GM12878 (cell line): ENCODE measurements at regions not wholly inside any gene's neighbourhood (a gene's known extent, or its start where the extent isn't known, plus 50 kb on each side); places are given as distances from the start of the nearest gene placed in this dataset.

ENCODE experiments used
- ATAC-seq: fragments of 200-7000 bp; cut with Tn5 transposase; 3 replicates; pipeline ENCODE4 v1.9.1; 2020; ENCODE audit warnings: mild to moderate bottlenecking, moderate library complexity
- BruUV-seq: library from RNA; stranded (reverse); fragments of 400-500 nt; replicated peaks from 2 replicates; lab custom pipeline; 2021; lab: Mats Ljungman, UMichigan
- CTCF ChIA-PET: fragments of 300-600 bp; sonication (Branson Sonifier 250); formaldehyde crosslinking; extraction: SDS; loops from one replicate; lab custom pipeline; 2021; ENCODE audit warnings: inconsistent platforms; lab: Yijun Ruan, JAX
- POLR2A ChIA-PET: fragments of 350-600 bp; formaldehyde crosslinking; extraction: SDS; loops from one replicate; lab custom pipeline; 2021; ENCODE audit warnings: inconsistent platforms; lab: Charles Lee
- RAD21 ChIA-PET: fragments of 300-600 bp; sonication (Branson Sonifier 250); formaldehyde crosslinking; loops from one replicate; lab custom pipeline; 2023; ENCODE audit warnings: antibody characterized with exemption; ENCODE audit not compliant: unreplicated experiment; lab: Charles Lee
- SMC1A ChIA-PET: fragments of 300-600 bp; sonication (Branson Sonifier 250); formaldehyde crosslinking; loops from one replicate; lab custom pipeline; 2023; ENCODE audit not compliant: unreplicated experiment, uncharacterized antibody; lab: Charles Lee
- DNase-seq: peaks from one replicate; pipeline ENCODE4 v3.0.0-alpha.2; 2011; ENCODE audit warnings: low read depth, low spot score
- FAIRE-seq: peaks from 3 replicates; lab custom pipeline; 2011; peaks lifted over from hg19 to GRCh38; lab: Jason Lieb, UNC
- H2AFZ ChIP-seq: 2 replicates; pipeline ENCODE4 v1.6.0; 2011; ENCODE audit warnings: low read depth, low read length, control low read depth; ENCODE audit not compliant: control insufficient read depth
- H3K27ac ChIP-seq: 2 replicates; pipeline ENCODE4 v1.5.1; 2011; ENCODE audit warnings: control low read depth; ENCODE audit not compliant: control insufficient read depth, insufficient read depth
- H3K27me3 ChIP-seq, 2 experiments: replicated peaks in 1 of 2; 2 replicates each; pipeline versions ENCODE4 v1.6.0 to v1.6.1; 2011; ENCODE audit warnings: low read length in 1 of 2; ENCODE audit not compliant: control insufficient read depth in 2 of 2, insufficient read depth in 2 of 2
- H3K36me3 ChIP-seq, 2 experiments: 2 replicates each; pipeline ENCODE4 v1.5.1; 2011; ENCODE audit warnings: low read length in 1 of 2; ENCODE audit not compliant: control insufficient read depth in 2 of 2, insufficient read depth in 2 of 2
- H3K4me1 ChIP-seq: 2 replicates; pipeline ENCODE4 v1.6.1; 2011; ENCODE audit warnings: mild to moderate bottlenecking, low read length, moderate library complexity, mixed read lengths; ENCODE audit not compliant: control insufficient read depth, insufficient read depth
- H3K4me2 ChIP-seq: 2 replicates; pipeline ENCODE4 v1.6.0; 2011; ENCODE audit warnings: control low read depth; ENCODE audit not compliant: control insufficient read depth, insufficient read depth
- H3K4me3 ChIP-seq: fragments of 200-600 bp; sonication (generic); 2 replicates; pipeline ENCODE4 v1.5.1; 2016
- H3K79me2 ChIP-seq: 2 replicates; pipeline ENCODE4 v1.6.0; 2011; ENCODE audit warnings: low read length; ENCODE audit not compliant: control insufficient read depth, insufficient read depth
- H3K9ac ChIP-seq: 2 replicates; pipeline ENCODE4 v1.8.0; 2011; ENCODE audit warnings: low read length, control low read depth, mixed read lengths; ENCODE audit not compliant: control insufficient read depth, insufficient read depth
- H3K9me3 ChIP-seq: replicated peaks from 3 replicates; pipeline ENCODE4 v1.5.1; 2011; ENCODE audit warnings: mild to moderate bottlenecking, low read length; ENCODE audit not compliant: control insufficient read depth, insufficient read depth
- H4K20me1 ChIP-seq: 2 replicates; pipeline ENCODE4 v1.6.0; 2011; ENCODE audit not compliant: control insufficient read depth, insufficient read depth
- ASH2L ChIP-seq: fragments of 300-600, 200-600 bp; sonication (generic); IDR thresholded peaks from 2 replicates; pipeline ENCODE4 v1.6.1; 2017; ENCODE audit warnings: low read depth, mild to moderate bottlenecking, borderline replicate concordance
- BCLAF1 ChIP-seq: fragments of 450-650 bp; IDR thresholded peaks from 2 replicates; pipeline ENCODE4 v1.6.1; 2017; ENCODE audit warnings: antibody characterized with exemption, mild to moderate bottlenecking, moderate library complexity
- CEBPB ChIP-seq, 2 experiments: fragments of 150-350 bp in 1 of 2; IDR thresholded peaks; 2 replicates each; pipeline ENCODE4 v1.6.1; 2012 to 2014; ENCODE audit warnings: low read depth in 2 of 2, low read length in 2 of 2, borderline replicate concordance in 1 of 2, inconsistent platforms in 1 of 2
- FOXM1 ChIP-seq: IDR thresholded peaks from 2 replicates; pipeline ENCODE4 v1.6.1; 2012; ENCODE audit warnings: low read depth, mild to moderate bottlenecking, inconsistent platforms, low read length, moderate library complexity
- HCFC1 ChIP-seq: fragments of 150-350 bp; IDR thresholded peaks from 2 replicates; pipeline ENCODE4 v1.6.1; 2014; ENCODE audit warnings: low read length
- MTA3 ChIP-seq: IDR thresholded peaks from 2 replicates; pipeline ENCODE4 v1.6.1; 2012; ENCODE audit warnings: low read length, inconsistent platforms, borderline replicate concordance
- STAT1 ChIP-seq: fragments of 450-650 bp; conservative IDR thresholded peaks from 2 replicates; pipeline ENCODE4 v1.6.1; 2014; ENCODE audit warnings: antibody characterized with exemption, mild to moderate bottlenecking
- WGBS: methylation state at CpG from one replicate; pipeline ENCODE4 v1.1.6; 2016; ENCODE audit warnings: low lambda C conversion rate; ENCODE audit not compliant: insufficient replicate concordance, insufficient coverage; ENCODE audit errors: missing lambda C conversion rate; 5-methylcytosine and 5-hydroxymethylcytosine counted together
- in situ Hi-C: fragments of 300-500 bp; cut with MboI; formaldehyde crosslinking; loops from 9 replicates; pipeline ENCODE4 v1.14.3; 2018; ENCODE audit warnings: mixed read lengths
- intact Hi-C: fragments of 100-400 bp; cut with micrococcal nuclease; formaldehyde crosslinking; loops from one replicate; pipeline ENCODE4 v1.14.2; 2022; ENCODE audit not compliant: unreplicated experiment
- TF ChIP-seq, protein P1 (sequence below): IDR thresholded peaks from 2 replicates; pipeline ENCODE4 v1.6.1; 2011; ENCODE audit warnings: low read depth, mild to moderate bottlenecking, low read length, moderate library complexity, borderline replicate concordance; ENCODE audit errors: extremely low read depth

GRCh38 chr6:50112981-50113857 lies 63.5 kb upstream of the DEFB112 start:
- Histone ChIP-seq H3K79me2 (no peaks in the 10 kb centered on the region), H3K4me1 (no peaks in the 10 kb centered on the region), H3K4me3 (no peak overlapping the region), H2AFZ (no peak overlapping the region), H3K9me3 (no peaks in the 10 kb centered on the region), H3K36me3 (no peaks in the 10 kb centered on the region), H4K20me1 (no peaks in the 10 kb centered on the region), H3K27ac (no peak overlapping the region), H3K27me3 (no peaks in the 10 kb centered on the region), H3K4me2 (no peak overlapping the region), H3K9ac (no peak overlapping the region)
- ChIA-PET SMC1A (interaction anchor here (0.7 kb wide), 1 partner anchor 16 kb away, joined by 3 read pairs; no protein-coding TSS in a partner anchor), POLR2A (no interaction called here), CTCF (no interaction called here), RAD21 (no interaction called here)
- TF ChIP-seq BCLAF1 (no peak), STAT1 (no peak), ASH2L (no peak), MTA3 (no peak), FOXM1 (no peak), HCFC1 (no peak), CEBPB (IDR thresholded peaks at IDR 0.05; ENCODE audit: borderline replicate concordance in 1 of 2, low read depth in 2 of 2, low read length in 2 of 2) (no peak)
- TF ChIP-seq, protein P1, sequence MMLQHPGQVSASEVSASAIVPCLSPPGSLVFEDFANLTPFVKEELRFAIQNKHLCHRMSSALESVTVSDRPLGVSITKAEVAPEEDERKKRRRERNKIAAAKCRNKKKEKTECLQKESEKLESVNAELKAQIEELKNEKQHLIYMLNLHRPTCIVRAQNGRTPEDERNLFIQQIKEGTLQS, result no peak
- DNase-seq, result no peak
- BruUV-seq, result no TSS peak
- ATAC-seq, result no peak
- intact Hi-C loops, result no loop called here
- in situ Hi-C loops, result no loop called here
- no peak for FAIRE-seq
- 12% methylated on average over 8 of the region's 8 CpGs for WGBS
